ENCODE measurements at regions not wholly inside any gene's neighbourhood (a gene's known extent, or its start where the extent isn't known, plus 50 kb on each side); places are given as distances from the start of the nearest gene placed in this dataset.

DNA sequence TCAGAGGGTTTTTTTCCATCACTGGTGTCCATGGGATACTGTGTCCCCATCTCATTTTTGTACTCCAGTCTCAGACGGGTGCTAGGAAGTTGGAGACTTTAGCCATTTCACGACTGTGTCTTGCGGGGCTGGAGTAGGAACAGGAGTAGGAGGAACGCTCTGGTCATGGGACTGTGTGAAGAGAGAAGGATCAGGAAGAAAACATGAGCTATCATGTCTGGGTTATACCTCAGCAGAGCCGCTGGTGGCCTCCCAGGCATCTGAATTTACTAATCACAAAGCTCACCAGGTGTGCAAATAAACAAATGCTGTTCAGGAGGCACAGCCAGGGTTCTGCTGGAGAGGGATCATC, 225.4 kb downstream of the SEC14L1 start:
- DNase-seq = no peak

DNA sequence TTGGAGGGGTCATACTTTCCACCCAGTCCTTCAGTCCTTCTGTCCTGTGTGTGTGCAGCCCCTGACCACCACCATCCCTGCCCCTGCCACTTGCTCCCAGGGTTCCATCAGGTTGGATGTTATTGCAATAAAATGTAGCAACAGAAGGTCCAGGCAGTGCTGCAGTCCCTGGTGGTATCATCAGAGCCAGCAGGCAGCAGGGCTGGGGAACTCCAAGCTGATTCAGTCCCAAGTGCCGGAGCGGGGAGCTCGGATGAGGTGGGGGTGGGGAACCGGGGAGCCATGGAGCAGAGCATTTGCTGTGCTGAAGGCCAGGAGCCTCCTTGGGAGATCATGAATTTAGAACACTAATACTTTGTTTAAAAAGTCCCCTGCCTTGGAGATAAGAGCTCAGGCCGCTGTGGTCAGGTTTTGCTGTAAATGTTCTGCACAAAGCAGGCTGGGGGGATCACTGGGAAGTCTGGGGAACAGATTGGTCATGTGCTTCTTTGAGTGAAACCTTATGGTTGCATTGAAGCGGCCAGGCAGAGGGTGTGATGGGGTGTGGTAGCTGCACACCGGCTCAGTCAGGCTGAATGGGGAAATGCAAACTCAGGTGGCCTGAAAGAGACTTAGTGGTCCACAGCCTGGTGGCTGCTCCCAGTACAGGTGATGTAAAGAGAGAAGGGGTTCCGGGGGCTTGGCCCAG, 225.9 kb downstream of the SEC14L1 start:
- DNase-seq = no peak

DNA sequence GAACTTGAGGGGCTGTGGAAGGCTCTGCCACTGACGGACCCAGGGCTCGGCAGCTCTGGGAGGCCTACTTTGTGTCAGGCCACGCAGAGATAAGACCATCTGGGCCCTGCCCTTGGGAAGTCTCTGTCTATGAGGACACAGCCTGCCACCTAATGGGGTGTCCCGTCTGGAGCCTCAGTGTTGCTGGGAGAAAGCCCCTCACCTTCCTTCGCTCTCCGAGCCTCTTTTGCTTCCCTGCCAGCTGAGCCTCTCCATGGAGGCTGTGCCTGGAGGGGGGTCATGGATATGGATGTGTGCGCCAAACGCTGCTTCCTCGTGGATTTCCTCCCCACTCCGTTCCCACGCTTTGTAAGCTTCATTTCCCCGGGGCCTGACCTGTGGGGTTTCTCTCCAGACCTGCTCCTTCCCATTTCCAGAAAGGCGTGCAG, 228.8 kb downstream of the SEC14L1 start:
- DNase-seq = no peak

DNA sequence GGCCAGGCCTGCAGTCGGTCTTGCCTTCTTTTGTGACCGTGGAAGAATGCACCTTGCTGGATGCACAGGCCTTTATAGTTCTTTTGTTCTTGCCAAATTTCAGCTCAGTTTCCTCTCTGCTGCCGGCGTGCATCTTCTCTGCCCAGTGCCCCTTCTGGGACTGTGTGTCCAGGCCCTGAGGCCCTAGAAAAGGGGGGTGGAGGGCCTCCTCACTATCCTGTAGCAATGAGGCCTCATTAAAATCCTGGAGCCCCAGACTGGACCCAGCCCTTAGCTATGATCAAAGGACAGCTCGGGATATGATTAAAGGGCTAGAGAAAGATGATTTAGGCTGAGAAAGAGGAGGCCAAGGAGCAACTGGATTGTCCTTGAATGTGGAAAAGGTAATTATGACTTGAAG, 229.8 kb downstream of the SEC14L1 start:
- no peak for DNase-seq

DNA sequence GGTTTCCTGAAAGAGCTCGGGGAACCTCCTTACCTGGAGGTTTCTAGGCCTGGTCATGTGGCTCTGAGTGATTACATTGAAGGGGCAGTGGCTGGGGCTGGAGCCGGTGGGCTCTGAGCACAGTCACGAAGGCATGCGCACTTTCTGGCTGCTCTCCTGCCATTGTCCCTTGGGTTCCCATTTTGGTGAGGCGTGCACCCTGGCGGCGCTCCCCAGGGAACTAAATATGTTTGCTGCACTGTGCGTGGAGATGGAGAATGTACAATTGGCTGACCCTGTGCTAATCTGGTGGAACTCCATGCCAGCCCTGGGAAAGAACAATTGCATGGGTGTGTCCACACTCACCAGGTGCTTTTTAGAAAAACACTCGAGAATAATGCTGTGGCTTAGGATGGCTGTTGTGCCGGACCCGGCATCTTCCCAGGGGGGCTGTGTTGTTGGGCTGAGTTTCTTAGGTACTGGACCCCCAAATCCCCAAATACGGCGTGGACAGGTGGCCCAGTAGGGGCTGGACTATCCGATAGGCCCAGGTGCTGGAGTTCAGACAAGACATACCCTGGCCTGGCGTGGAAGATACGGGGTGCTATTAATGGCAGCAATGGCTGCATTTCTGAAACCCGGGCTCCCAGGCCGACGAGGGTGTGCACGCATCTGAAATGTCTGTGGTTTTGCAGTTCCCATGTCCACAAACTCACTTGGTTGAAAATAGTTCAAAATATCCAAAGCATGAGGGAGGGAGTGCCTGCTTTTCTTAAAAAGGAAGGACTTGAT, 230.5 kb downstream of the SEC14L1 start:
- no peak for DNase-seq

DNA sequence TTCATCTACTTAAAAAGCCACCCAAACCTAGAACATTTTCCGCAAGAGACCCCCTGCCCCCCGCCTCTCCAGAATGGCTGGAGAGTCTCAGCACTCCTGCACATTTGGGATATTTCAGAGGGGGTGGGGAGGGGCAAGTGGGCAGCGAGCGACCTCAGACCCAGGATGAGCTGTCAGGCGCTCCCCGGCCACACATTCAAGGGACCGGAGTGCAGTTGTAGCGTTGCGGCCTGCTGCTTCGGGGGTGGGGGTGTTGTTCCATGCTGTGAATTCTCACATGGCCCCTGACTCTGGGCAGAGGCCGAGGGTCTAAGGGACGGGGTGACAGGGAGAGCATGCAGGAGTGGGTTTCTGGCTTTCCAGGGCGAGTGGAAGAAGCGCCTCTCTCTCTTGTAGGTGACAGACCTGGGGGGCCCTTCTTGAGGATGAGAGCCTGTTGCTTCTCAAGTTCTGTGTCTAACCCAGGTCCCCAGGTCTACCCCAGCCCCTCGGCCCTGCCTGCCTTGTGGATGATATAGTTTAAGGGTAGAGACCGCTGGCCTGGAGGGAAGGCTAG, 231.2 kb downstream of the SEC14L1 start:
- no peak for DNase-seq

DNA sequence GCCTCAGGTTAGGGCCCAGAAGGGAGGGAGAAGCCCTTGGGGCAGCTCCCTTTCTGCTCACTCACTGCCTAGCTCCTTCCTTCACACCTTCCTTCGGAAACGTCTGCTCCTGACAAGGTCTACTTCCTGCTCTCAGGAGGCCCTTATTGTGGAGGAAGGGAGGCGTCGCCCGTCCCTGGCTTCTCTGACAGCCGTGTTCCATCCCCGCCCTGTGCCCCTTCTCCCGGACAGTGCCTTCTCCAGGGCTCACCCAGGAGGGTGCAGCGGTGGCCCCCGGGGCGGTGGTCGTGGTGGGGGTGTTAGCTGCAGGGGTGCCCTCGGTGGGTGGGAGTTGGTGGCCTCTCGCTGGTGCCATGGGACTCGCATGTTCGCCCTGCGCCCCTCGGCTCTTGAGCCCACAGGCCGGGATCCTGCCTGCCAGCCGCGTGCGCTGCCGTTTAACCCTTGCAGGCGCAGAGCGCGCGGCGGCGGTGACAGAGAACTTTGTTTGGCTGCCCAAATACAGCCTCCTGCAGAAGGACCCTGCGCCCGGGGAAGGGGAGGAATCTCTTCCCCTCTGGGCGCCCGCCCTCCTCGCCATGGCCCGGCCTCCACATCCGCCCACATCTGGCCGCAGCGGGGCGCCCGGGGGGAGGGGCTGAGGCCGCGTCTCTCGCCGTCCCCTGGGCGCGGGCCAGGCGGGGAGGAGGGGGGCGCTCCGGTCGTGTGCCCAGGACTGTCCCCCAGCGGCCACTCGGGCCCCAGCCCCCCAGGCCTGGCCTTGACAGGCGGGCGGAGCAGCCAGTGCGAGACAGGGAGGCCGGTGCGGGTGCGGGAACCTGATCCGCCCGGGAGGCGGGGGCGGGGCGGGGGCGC, 231.9 kb downstream of the SEC14L1 start:
- DNase-seq = peak; percentile 60

DNA sequence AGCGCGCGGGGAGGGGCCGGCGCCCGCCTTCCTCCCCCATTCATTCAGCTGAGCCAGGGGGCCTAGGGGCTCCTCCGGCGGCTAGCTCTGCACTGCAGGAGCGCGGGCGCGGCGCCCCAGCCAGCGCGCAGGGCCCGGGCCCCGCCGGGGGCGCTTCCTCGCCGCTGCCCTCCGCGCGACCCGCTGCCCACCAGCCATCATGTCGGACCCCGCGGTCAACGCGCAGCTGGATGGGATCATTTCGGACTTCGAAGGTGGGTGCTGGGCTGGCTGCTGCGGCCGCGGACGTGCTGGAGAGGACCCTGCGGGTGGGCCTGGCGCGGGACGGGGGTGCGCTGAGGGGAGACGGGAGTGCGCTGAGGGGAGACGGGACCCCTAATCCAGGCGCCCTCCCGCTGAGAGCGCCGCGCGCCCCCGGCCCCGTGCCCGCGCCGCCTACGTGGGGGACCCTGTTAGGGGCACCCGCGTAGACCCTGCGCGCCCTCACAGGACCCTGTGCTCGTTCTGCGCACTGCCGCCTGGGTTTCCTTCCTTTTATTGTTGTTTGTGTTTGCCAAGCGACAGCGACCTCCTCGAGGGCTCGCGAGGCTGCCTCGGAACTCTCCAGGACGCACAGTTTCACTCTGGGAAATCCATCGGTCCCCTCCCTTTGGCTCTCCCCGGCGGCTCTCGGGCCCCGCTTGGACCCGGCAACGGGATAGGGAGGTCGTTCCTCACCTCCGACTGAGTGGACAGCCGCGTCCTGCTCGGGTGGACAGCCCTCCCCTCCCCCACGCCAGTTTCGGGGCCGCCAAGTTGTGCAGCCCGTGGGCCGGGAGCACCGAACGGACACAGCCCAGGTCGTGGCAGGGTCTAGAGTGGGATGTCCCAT, 232.8 kb downstream of the SEC14L1 start:
- DNase-seq = peak; percentile 44

DNA sequence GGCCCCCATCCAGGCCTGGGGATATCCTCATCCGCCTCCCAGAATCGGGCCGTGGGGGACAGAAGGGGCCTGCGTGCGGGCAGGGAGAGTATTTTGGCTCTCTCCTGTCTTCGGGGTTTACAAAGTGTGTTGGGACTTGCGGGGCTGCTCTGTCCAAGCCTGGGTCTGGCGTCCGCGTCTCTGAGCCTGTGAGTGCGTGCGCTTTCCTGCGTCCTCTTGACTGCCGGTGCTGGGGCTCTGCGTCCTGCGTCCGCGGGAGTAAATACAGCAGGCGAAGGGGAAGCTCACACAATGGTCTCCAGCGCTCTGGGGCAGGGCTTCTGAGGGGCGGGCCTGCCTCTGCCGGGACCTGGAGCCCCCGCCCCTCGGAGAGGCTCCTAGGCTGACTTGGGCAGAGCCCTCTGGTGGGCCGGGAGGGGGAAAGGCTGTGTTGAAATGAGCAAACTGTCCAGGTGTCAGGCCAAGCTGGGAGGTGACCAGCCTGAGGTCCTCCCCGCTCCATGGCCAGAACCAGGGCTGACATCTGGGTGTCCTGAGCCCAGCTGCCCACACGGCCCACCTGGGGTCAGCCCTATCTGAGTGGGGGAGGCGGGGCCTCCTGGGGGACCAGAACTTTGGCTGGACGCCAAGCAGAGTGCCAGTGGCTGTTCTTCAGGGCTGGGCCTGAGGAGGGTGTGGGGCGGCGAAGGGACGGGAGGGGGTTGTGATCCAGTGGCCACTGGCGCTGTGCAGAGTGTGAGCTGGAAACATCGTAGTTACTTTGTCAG, 233.6 kb downstream of the SEC14L1 start:
- peak; percentile 80 for DNase-seq

DNA sequence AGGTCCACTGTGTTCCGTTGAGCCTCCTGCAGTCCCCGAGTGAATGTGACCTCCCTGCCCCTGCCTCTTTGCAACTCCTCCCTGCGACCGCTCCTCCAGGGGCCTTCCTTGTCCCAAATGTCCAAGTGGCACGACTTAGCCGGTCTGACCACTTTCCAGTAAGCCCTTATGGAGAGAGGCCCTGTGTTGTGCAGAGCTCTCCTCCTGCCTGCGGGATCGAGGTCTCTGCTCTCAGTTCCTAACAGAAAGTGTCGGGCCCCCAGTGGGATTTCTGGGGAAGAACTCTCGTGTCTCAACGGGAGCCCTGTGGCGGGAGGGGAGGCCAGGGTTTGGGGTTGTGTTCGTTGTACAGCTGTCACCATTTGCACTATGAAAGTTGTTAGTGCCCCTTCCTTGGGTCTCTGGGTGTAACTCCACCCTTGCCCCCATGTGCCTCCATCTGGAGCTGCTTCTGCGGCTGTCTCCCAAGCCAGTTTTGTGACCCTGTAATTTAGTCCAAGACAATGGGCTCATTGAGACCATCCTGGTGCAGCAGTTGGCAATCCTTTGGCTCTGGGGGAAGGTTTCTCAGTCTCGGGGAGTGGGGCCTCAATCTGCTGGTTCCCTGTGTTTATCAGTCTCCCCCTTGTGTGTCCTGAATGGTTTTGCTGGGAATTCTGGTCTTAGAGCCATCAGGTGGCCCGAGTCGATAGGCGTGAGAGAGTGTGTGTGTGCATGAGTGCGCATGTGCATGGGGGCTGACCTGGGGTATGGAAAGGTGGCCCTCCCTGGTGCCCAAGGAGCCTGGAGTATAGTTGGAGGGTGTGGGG, 234.5 kb downstream of the SEC14L1 start:
- no peak for DNase-seq

DNA sequence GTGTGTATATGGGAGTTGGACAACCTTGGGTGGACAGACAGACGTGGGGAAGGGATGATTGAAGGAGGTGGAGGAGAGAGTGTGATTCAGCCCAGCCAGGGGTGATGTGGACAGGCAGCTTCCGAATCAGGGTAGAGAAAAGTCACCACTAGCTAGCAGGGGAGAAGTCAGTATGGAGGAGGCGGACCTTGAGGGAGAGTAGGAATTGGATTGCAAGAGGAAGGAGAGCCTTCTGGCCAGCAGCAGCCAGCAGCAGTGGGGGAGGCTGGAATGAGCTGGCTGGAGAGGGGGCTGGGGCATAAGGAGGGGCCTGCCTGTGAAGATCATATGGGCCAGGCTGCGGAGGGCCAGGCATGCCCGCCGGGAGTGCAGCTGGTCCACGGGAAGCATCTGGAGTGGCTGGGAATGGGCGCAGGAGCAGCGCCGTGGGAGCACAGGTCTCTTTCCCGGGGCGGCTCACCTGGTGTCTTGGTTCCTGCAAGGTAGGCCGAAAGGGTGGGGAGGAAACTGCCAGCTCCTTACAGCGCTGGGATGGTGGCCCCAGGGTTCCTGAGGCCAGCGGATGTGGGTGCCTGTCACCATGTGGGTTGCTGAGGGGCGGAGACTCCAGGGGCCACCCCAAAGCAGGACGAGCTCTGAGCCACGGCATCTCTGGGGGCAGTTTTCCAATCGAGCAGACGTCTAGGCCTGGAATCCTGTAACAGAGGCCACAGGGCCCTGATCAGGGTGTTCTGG, 235.3 kb downstream of the SEC14L1 start:
- peak; percentile 52 for DNase-seq

DNA sequence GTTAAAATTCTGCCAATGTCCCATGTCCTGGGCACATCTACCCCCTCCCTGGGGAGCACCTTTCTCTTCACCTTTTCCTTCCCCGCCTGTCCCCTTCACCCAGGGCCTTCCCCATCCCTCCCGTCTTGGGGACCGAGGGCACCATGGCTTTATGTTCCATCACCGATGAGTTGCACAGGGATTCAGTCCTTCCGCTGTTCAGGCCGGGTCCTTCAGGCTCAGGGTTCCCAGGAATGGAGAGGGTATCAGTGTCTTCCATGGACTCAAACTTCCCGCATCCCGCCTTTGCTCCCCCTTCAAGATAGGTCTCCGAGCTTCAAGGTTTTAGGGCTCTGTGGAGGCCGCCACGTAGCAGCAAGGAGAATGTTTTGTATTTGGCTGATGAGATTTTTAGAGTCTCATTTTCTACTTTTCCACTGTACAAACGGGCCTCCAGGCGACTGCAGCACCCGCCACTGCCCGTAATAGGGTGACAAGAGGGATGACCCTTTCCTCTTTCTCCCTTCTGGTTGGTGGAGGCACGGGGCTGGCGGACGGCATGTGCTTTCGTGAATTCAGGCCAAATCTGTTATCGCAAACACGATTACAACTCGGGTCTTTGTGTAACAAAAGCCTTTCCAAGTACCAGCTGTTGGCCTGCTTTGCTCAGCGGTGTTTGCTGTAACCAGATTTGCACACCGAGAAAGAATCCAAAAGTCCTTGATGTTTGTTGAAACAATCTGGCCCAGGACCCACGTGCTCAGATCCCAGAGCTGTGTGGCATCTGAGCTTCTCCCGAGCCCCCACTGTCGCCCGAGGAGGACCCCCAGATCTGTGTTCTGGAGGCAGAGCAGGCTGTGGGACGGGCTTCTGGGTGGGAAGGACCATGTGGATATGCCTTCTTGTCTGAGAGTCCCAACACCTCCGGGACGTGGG, 236.3 kb downstream of the SEC14L1 start:
- no peak for DNase-seq

DNA sequence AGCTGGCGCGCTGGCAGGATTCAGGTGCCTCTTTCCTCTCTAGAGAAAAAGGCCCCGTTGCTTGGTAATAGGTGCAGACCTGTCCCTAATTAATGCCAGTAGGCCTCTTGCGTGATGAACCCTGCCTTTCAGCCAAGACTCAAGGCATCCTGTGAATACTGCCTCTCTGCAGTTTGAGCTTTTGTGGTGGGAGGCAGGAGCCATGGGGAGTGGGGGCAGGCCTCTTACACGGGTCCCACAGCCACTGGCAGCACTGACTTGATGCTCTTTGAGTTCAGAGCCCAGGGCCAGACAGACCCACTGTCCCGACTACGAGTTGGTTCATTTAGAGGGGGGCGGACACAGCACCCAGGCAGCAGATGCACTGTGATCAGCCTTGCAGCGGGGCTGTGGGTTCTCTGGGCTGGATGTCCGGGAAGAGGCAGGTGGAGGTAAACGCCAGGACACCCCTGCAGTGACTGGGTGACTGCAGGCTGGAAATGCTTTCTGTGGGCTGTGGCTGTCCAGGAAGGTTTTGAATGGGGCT, 237.0 kb downstream of the SEC14L1 start:
- no peak for DNase-seq

DNA sequence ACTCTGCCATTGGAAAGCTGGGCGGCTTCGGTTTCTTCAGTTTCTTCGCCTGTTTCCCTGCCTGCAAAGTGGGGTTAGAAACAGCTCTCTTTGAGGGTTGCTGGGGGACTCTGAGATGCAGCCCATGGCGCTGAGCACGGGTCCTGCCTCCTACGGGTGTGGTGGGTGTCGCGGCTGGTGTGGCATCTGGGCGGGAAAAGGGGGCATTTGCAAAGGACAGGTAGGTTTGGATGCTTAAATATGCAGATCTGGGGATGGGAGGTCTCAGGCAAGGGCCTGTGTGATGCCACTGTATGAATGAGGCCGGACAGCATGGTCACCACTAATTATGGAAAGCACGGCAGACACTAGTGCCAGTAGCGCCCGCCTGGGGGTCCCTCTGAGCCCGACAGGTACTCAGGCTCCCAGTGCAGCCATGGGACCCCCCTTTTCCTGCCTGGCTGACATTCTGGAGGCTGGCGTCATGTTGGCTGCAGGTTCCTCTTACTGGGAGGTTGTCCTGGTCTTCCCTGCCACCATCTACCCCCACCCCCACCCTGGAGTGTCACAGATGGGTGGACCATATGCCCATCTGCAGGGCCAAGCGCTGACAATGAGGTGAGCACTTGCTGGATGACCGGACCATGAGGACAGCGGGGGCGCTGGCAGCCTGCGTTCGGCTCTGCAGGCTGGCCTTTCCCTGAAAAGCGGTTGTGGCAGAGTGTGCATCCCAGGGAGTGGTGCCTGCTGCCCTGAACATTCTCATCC, 237.7 kb downstream of the SEC14L1 start:
- DNase-seq = no peak

DNA sequence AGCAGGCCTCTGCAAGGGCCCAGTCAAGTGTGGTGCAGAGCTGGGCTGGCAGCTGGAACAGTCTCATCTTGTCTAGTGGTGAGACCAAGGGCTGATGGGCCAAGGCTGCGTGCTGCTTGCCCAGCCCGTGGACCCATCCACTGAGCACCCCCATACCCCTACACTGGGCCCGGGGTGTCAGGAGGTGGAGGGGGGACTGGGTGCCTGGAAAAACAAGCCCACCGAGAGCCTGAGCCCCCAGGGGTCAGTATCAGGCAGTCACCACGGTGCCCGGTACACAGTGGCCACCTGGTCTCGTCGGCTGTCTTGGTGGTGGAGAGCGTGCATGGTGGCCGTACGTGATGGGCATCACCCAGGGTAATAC, 238.3 kb downstream of the SEC14L1 start:
- no peak for DNase-seq

DNA sequence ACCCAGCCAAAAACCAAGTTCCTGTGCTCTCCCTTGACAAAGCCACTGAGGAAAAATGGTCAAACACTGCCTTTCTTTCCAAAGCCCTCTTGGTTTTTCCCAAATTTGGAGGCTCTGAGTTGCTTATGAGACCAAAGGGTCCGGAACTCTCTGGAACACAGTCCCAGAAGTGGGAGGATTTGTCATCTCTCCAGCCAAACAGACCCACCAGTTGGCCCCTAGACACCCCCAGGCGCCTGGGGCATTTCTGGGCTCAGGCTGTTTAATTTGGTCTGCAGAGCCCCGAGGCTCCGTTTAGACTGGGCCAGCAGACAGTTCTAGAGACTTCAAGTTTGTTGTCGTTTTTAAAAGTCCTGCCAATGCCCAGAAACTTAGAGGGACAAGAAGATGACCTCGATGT, 239.1 kb downstream of the SEC14L1 start:
- no peak for DNase-seq

DNA sequence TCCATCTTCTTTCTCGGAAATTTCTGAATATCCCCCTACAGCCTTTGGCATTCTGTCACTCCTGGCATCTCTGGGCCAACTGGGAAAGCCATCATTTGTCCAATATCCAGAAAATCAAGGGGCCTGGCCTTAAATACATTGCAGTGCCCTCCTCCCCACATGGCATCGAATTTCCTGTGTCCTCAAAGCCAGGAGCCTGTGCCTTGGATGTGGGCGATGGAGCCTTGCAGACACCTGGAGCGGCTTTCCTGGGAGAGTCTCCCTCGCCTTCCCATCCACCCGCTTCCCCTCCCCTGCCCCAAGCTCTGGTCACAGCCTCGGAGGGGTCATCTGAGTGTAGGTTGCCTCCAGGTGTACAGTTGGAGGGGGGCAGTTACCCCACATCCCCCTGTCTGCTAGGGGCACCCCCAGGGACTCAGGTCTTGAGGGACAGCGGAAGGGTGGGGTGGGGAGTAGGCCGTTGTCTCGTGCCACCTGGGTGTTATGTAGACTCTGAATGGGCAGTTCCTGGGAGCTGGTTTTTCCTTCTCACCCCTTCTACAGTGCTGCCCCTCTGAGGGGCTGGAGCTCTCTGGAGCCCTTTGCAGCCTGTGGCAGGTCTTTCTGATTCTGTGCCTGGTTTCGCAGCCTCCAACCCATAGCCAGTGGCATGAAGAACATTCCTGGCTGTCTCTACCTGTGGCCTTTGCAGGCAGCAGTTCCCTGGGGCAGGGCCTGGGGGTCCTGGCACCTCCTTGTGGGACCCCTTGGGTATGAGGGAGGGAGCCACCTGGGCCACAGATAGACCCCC, 239.8 kb downstream of the SEC14L1 start:
- DNase-seq = no peak
